Skeletal muscle satellite cell (primary cell): ENCODE measurements at regions not wholly inside any gene's neighbourhood (a gene's known extent, or its start where the extent isn't known, plus 50 kb on each side); places are given as distances from the start of the nearest gene placed in this dataset.

Experiments used
- H3K27me3 ChIP-seq: 2 replicates; pipeline ENCODE4 v1.7.0; 2013; ENCODE audit warnings: low read length; ENCODE audit not compliant: control insufficient read depth, insufficient read depth
- H3K36me3 ChIP-seq: 2 replicates; pipeline ENCODE4 v1.7.0; 2013; ENCODE audit warnings: mild to moderate bottlenecking, control low read depth, low read length; ENCODE audit not compliant: insufficient read depth
- H3K4me1 ChIP-seq: 2 replicates; pipeline ENCODE4 v1.7.0; 2013; ENCODE audit warnings: low read length; ENCODE audit not compliant: control insufficient read depth, insufficient read depth
- H3K4me2 ChIP-seq: 2 replicates; pipeline ENCODE4 v1.7.0; 2013; ENCODE audit warnings: mild to moderate bottlenecking, low read length
- H3K4me3 ChIP-seq: 2 replicates; pipeline ENCODE4 v1.7.0; 2013; ENCODE audit warnings: low read length
- H3K9ac ChIP-seq: 2 replicates; pipeline ENCODE4 v1.7.0; 2013; ENCODE audit warnings: mild to moderate bottlenecking, low read depth, low read length, moderate library complexity
- H3K9me3 ChIP-seq: replicated peaks from 2 replicates; pipeline ENCODE4 v1.7.0; 2013; ENCODE audit warnings: mild to moderate bottlenecking, control low read depth, low read length

GRCh38 chr3:30069056-30069455 is 537.3 kb upstream of the TGFBR2 start:
- Histone ChIP-seq H3K27me3 (no peaks in the 10 kb centered on the region), H3K4me3 (no peak overlapping the region), H3K9me3 (no peaks in the 10 kb centered on the region), H3K4me1 (no peaks in the 10 kb centered on the region), H3K4me2 (no peak overlapping the region), H3K9ac (no peak overlapping the region), H3K36me3 (no peaks in the 10 kb centered on the region)

- H3K4me1 ChIP-seq, result no peaks in the 10 kb centered on the region
- no peaks in the 10 kb centered on the region for H3K27me3 ChIP-seq
- H3K4me2 ChIP-seq, result no peak overlapping the region
- no peaks in the 10 kb centered on the region for H3K36me3 ChIP-seq
- H3K4me3 ChIP-seq, result no peak overlapping the region
- no peaks in the 10 kb centered on the region for H3K9me3 ChIP-seq
- no peak overlapping the region for H3K9ac ChIP-seq
Measured at GRCh38 chr3:30073040-30073439, 533.4 kb upstream of the TGFBR2 start.

GRCh38 chr3:30073622-30074021 is 532.8 kb upstream of the TGFBR2 start:
- Histone ChIP-seq H3K9me3 (no peaks in the 10 kb centered on the region), H3K4me3 (no peak overlapping the region), H3K36me3 (no peaks in the 10 kb centered on the region), H3K4me2 (no peak overlapping the region), H3K9ac (no peak overlapping the region), H3K4me1 (no peaks in the 10 kb centered on the region), H3K27me3 (no peaks in the 10 kb centered on the region)

- Histone ChIP-seq H3K4me1 (no peaks in the 10 kb centered on the region), H3K27me3 (no peaks in the 10 kb centered on the region), H3K9me3 (no peaks in the 10 kb centered on the region), H3K4me2 (no peak overlapping the region), H3K4me3 (no peak overlapping the region), H3K36me3 (no peaks in the 10 kb centered on the region), H3K9ac (no peak overlapping the region)
Measured at GRCh38 chr3:30075514-30075913, 530.9 kb upstream of the TGFBR2 start.

- Histone ChIP-seq H3K4me3 (no peak overlapping the region), H3K4me1 (no peaks in the 10 kb centered on the region), H3K27me3 (no peaks in the 10 kb centered on the region), H3K4me2 (no peak overlapping the region), H3K36me3 (no peaks in the 10 kb centered on the region), H3K9ac (no peak overlapping the region), H3K9me3 (no peaks in the 10 kb centered on the region)
Measured at GRCh38 chr3:30076899-30077298, 529.5 kb upstream of the TGFBR2 start.

- no peak overlapping the region for H3K4me2 ChIP-seq
- no peak overlapping the region for H3K4me3 ChIP-seq
- no peaks in the 10 kb centered on the region for H3K4me1 ChIP-seq
- H3K36me3 ChIP-seq, result no peaks in the 10 kb centered on the region
- H3K9ac ChIP-seq, result no peak overlapping the region
- H3K9me3 ChIP-seq, result no peaks in the 10 kb centered on the region
- H3K27me3 ChIP-seq, result no peaks in the 10 kb centered on the region
Measured at GRCh38 chr3:30077746-30078145, 528.7 kb upstream of the TGFBR2 start.

- Histone ChIP-seq H3K4me1 (no peaks in the 10 kb centered on the region), H3K27me3 (no peaks in the 10 kb centered on the region), H3K36me3 (no peaks in the 10 kb centered on the region), H3K9ac (no peak overlapping the region), H3K4me2 (no peak overlapping the region), H3K4me3 (no peak overlapping the region), H3K9me3 (no peaks in the 10 kb centered on the region)
Measured at GRCh38 chr3:30078736-30079135, 527.7 kb upstream of the TGFBR2 start.

- Histone ChIP-seq H3K27me3 (no peaks in the 10 kb centered on the region), H3K4me3 (no peak overlapping the region), H3K9me3 (no peaks in the 10 kb centered on the region), H3K4me2 (no peak overlapping the region), H3K9ac (no peak overlapping the region), H3K4me1 (no peaks in the 10 kb centered on the region), H3K36me3 (no peaks in the 10 kb centered on the region)
Measured at GRCh38 chr3:30081904-30082303, 524.5 kb upstream of the TGFBR2 start.

GRCh38 chr3:30082652-30083051 is 523.7 kb upstream of the TGFBR2 start:
- Histone ChIP-seq H3K9ac (no peak overlapping the region), H3K36me3 (no peaks in the 10 kb centered on the region), H3K4me3 (no peak overlapping the region), H3K9me3 (no peaks in the 10 kb centered on the region), H3K27me3 (no peaks in the 10 kb centered on the region), H3K4me2 (no peak overlapping the region), H3K4me1 (no peaks in the 10 kb centered on the region)

GRCh38 chr3:30083315-30083714 is 523.1 kb upstream of the TGFBR2 start:
- Histone ChIP-seq H3K4me3 (no peak overlapping the region), H3K9me3 (no peaks in the 10 kb centered on the region), H3K36me3 (no peaks in the 10 kb centered on the region), H3K4me1 (no peaks in the 10 kb centered on the region), H3K9ac (no peak overlapping the region), H3K4me2 (no peak overlapping the region), H3K27me3 (no peaks in the 10 kb centered on the region)

GRCh38 chr3:30084316-30084715 is 522.1 kb upstream of the TGFBR2 start:
- H3K9me3 ChIP-seq, result no peaks in the 10 kb centered on the region
- H3K4me1 ChIP-seq, result no peaks in the 10 kb centered on the region
- no peak overlapping the region for H3K4me2 ChIP-seq
- H3K9ac ChIP-seq, result no peak overlapping the region
- no peaks in the 10 kb centered on the region for H3K27me3 ChIP-seq
- no peak overlapping the region for H3K4me3 ChIP-seq
- H3K36me3 ChIP-seq, result no peaks in the 10 kb centered on the region

GRCh38 chr3:30084971-30085403 is 521.4 kb upstream of the TGFBR2 start:
- Histone ChIP-seq H3K27me3 (no peaks in the 10 kb centered on the region), H3K4me3 (no peak overlapping the region), H3K4me2 (no peak overlapping the region), H3K9me3 (no peaks in the 10 kb centered on the region), H3K36me3 (no peaks in the 10 kb centered on the region), H3K9ac (no peak overlapping the region), H3K4me1 (no peaks in the 10 kb centered on the region)
